Stomach (tissue), 8 donors: ENCODE measurements at regions not wholly inside any gene's neighbourhood (a gene's known extent, or its start where the extent isn't known, plus 50 kb on each side); places are given as distances from the start of the nearest gene placed in this dataset.

Source experiments
- DNase-seq, 2 donors: peaks; one replicate each; pipeline versions ENCODE4 v3.0.0 to v3.0.0-alpha.2; 2013 to 2019
- H3K27ac ChIP-seq, 5 donors: fragments of 200-600 bp in 4 of 5; sonication (generic) in 4 of 5; one replicate each; pipeline ENCODE4 v1.5.1; 2013 to 2019; ENCODE audit warnings: mild to moderate bottlenecking in 1 of 5, moderate library complexity in 1 of 5
- H3K27me3 ChIP-seq, 3 donors: fragments of 200-600 bp; sonication (generic); one replicate each; pipeline ENCODE4 v1.5.1; 2017 to 2019; ENCODE audit warnings: mixed run types in 1 of 3
- H3K36me3 ChIP-seq, 4 donors: fragments of 200-600 bp; sonication (generic); 1 replicate in 3 of 4; 2 replicates in 1 of 4; pipeline ENCODE4 v1.5.1; 2016 to 2019
- H3K4me1 ChIP-seq, 4 donors: fragments of 200-600 bp; sonication (generic); one replicate each; pipeline ENCODE4 v1.5.1; 2016 to 2019
- H3K4me3 ChIP-seq, 4 donors: fragments of 200-600 bp; sonication (generic) in 3 of 4; one replicate each; pipeline ENCODE4 v1.5.1; 2016 to 2019; ENCODE audit warnings: mild to moderate bottlenecking in 1 of 4
- H3K9me3 ChIP-seq, 4 donors: fragments of 200-600 bp; sonication (generic); one replicate each; pipeline ENCODE4 v1.5.1; 2016 to 2019
- CTCF ChIP-seq, 7 experiments: fragments of 450-650 bp in 4 of 7; fragments of 200-600 bp in 3 of 7; sonication (generic) in 3 of 7; IDR thresholded peaks; one replicate each; pipeline ENCODE4 v1.5.1; 2016 to 2019; ENCODE audit warnings: antibody characterized with exemption in 7 of 7, control low read depth in 2 of 7, mild to moderate bottlenecking in 1 of 7
- EP300 ChIP-seq: sonication (generic); formaldehyde crosslinking; IDR thresholded peaks from one replicate; pipeline ENCODE4 v1.6.1; 2017; ENCODE audit warnings: antibody characterized with exemption
- POLR2A ChIP-seq, 4 donors: fragments of 450-650 bp; IDR thresholded peaks; one replicate each; pipeline ENCODE4 v1.6.1; 2016; ENCODE audit warnings: antibody characterized with exemption in 4 of 4, control low read depth in 2 of 4, mild to moderate bottlenecking in 1 of 4, moderate library complexity in 1 of 4
- POLR2AphosphoS5 ChIP-seq, 3 donors: sonication (generic); formaldehyde crosslinking; IDR thresholded peaks; one replicate each; pipeline ENCODE4 v1.6.1; 2016; ENCODE audit warnings: antibody characterized with exemption in 3 of 3
- WGBS, 5 donors: extraction: QIAGEN DNeasy Blood & Tissue Kit in 3 of 5; methylation state at CpG; one replicate each; pipeline versions ENCODE4 v1.1.5 to v1.1.7; 2013 to 2018; 5-methylcytosine and 5-hydroxymethylcytosine counted together
- intact Hi-C: fragments of 100-400 bp; cut with DNase I; formaldehyde crosslinking; loops from one replicate; pipeline ENCODE4 v1.15.1; 2023; ENCODE audit warnings: low total_unique reads
- donor health status: healthy with polysubstance abuse.
- donor health status: Bipolar disorder and iron deficiency.
- donor health status: healthy.

GRCh38 chr18:68234131-68234530, 480.8 kb downstream of the TMX3 start:
- Histone ChIP-seq H3K27me3 (no peaks in the 10 kb centered on the region), H3K4me1 (no peaks in the 10 kb centered on the region), H3K36me3 (no peaks in the 10 kb centered on the region), H3K4me3 (no peak overlapping the region), H3K9me3 (no peaks in the 10 kb centered on the region), H3K27ac (no peak overlapping the region)
- 67 to 85% (median 71%) methylated on average over 1 of the region's 1 CpG for WGBS, 5 donors
- TF ChIP-seq POLR2A (IDR thresholded peaks at IDR 0.05) (no peak), EP300 (no peak), POLR2AphosphoS5 (IDR thresholded peaks at IDR 0.05) (no peak), CTCF (IDR thresholded peaks at IDR 0.05) (no peak)
- DNase-seq, result peak in 1 of 2 donors; percentile 10
- intact Hi-C loops, result no loop called here

DNA sequence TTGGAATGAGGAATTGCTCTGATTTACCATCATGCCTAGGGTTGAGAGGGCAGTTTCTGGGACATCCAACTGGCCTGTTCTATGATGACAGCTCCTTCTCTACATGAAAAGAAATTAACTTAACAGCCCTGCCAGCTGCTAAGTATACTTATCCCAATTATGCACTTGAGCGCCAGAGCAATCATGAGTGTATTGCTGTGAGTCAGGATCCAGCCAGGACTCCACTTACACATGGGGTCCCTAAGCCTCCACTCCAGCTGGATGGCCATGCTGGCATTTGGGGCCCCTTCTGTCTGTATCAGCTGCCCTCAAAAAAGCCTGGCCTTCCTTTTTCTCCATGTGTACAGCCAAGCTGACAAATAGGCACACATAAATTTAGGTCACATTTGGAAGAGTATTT, 481.9 kb downstream of the TMX3 start:
- DNase-seq, result no peak
- Histone ChIP-seq H3K9me3 (no peaks in the 10 kb centered on the region), H3K4me1 (no peaks in the 10 kb centered on the region), H3K4me3 (no peak overlapping the region), H3K27me3 (no peaks in the 10 kb centered on the region), H3K27ac (no peak overlapping the region), H3K36me3 (no peaks in the 10 kb centered on the region)
- WGBS, 5 donors, result 86 to 100% (median 94%) methylated on average over 1 of the region's 1 CpG
- TF ChIP-seq CTCF (IDR thresholded peaks at IDR 0.05) (no peak), EP300 (no peak), POLR2AphosphoS5 (IDR thresholded peaks at IDR 0.05) (no peak), POLR2A (IDR thresholded peaks at IDR 0.05) (no peak)
- intact Hi-C loops, result no loop called here

DNA sequence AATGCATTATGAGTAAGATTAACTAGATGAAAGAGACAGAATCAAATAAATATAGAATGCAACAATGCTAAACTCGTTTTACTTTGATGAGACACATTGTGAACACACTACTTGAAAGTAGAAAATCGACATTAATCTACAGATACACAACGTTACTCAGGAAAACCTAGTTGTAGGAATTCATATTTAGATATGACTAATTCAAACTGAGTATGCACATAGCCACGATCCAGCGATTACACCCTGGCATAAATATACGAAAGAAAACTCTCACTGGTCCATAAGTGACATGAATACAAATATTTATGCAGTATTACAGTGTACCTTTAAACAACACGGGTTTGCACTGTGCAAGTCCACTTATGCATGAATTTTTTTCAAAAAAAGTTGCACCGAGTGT, 485.6 kb downstream of the TMX3 start:
- 60 to 78% (median 73%) methylated on average over 8 of the region's 8 CpGs for WGBS, 5 donors
- H3K36me3 ChIP-seq, result no peaks in the 10 kb centered on the region

GRCh38 chr18:68221111-68221724, 493.7 kb downstream of the TMX3 start:
- no peaks in the 10 kb centered on the region for H3K9me3 ChIP-seq
- H3K36me3 ChIP-seq, result no peaks in the 10 kb centered on the region
- no peaks in the 10 kb centered on the region for H3K27me3 ChIP-seq
- intact Hi-C loops, result no loop called here
- no peak for TF ChIP-seq CTCF (IDR thresholded peaks at IDR 0.05)
- no peak for TF ChIP-seq EP300
- no peak for DNase-seq
- H3K4me3 ChIP-seq, result no peak overlapping the region
- 47 to 67% (median 57%) methylated on average over 1 of the region's 1 CpG for WGBS, 5 donors
- H3K4me1 ChIP-seq, result no peaks in the 10 kb centered on the region
- H3K27ac ChIP-seq, result no peak overlapping the region

More for the DNA sequence above, 485.6 kb downstream of the TMX3 start:
- H3K4me1 ChIP-seq, result no peaks in the 10 kb centered on the region
- intact Hi-C loops, result no loop called here
- DNase-seq, result no peak
- TF ChIP-seq EP300 (no peak), POLR2AphosphoS5 (IDR thresholded peaks at IDR 0.05) (no peak), POLR2A (IDR thresholded peaks at IDR 0.05) (no peak), CTCF (IDR thresholded peaks at IDR 0.05) (no peak)
- H3K27ac ChIP-seq, result no peak overlapping the region
- H3K27me3 ChIP-seq, result no peaks in the 10 kb centered on the region
- no peak overlapping the region for H3K4me3 ChIP-seq
- no peaks in the 10 kb centered on the region for H3K9me3 ChIP-seq
